BE2C (cell line): ENCODE measurements at regions not wholly inside any gene's neighbourhood (a gene's known extent, or its start where the extent isn't known, plus 50 kb on each side); places are given as distances from the start of the nearest gene placed in this dataset.

Source experiments
- DNase-seq: peaks from one replicate; pipeline ENCODE4 v3.0.0-alpha.2; 2020
- H3K27me3 ChIP-seq: fragments of 250-450 bp; sonication (Bioruptor Pico); 2 replicates; pipeline ENCODE4 v1.5.1; 2020; ENCODE audit warnings: mild to moderate bottlenecking
- H3K36me3 ChIP-seq: fragments of 250-450 bp; sonication (Bioruptor Pico); 2 replicates; pipeline ENCODE4 v1.5.1; 2020; ENCODE audit warnings: mild to moderate bottlenecking
- H3K4me1 ChIP-seq: fragments of 250-450 bp; sonication (Bioruptor Pico); 2 replicates; pipeline ENCODE4 v1.5.1; 2020
- H3K4me3 ChIP-seq: 2 replicates; pipeline ENCODE4 v1.5.1; 2011; ENCODE audit warnings: low read depth, low read length
- H3K9me3 ChIP-seq: fragments of 250-450 bp; sonication (Bioruptor Pico); 2 replicates; pipeline ENCODE4 v1.5.1; 2020
- CTCF ChIP-seq: IDR thresholded peaks from 2 replicates; pipeline ENCODE4 v1.5.1; 2012; ENCODE audit warnings: mild to moderate bottlenecking, low read depth, low read length

- Histone ChIP-seq H3K4me3 (no peak overlapping the region), H3K9me3 (no peaks in the 10 kb centered on the region), H3K27me3 (no peaks in the 10 kb centered on the region), H3K4me1 (no peaks in the 10 kb centered on the region), H3K36me3 (no peaks in the 10 kb centered on the region)
- DNase-seq = no peak
- TF ChIP-seq CTCF = no peak
Measured at GRCh38 chr12:77510985-77511384, 319.7 kb upstream of the NAV3 start.

GRCh38 chr12:77504466-77504865 lies 326.2 kb upstream of the NAV3 start:
- TF ChIP-seq CTCF = no peak
- DNase-seq = no peak
- no peaks in the 10 kb centered on the region for H3K36me3 ChIP-seq
- H3K9me3 ChIP-seq = no peaks in the 10 kb centered on the region
- H3K4me1 ChIP-seq = no peaks in the 10 kb centered on the region
- H3K4me3 ChIP-seq = no peak overlapping the region
- H3K27me3 ChIP-seq = no peaks in the 10 kb centered on the region

- Histone ChIP-seq H3K27me3 (no peaks in the 10 kb centered on the region), H3K9me3 (no peaks in the 10 kb centered on the region), H3K4me3 (no peak overlapping the region), H3K36me3 (no peaks in the 10 kb centered on the region), H3K4me1 (no peaks in the 10 kb centered on the region)
- no peak for TF ChIP-seq CTCF
- DNase-seq = no peak
Measured at GRCh38 chr12:77500089-77500488, 330.6 kb upstream of the NAV3 start.

GRCh38 chr12:77497647-77498046 lies 333.0 kb upstream of the NAV3 start:
- H3K4me3 ChIP-seq = no peak overlapping the region
- H3K36me3 ChIP-seq = no peaks in the 10 kb centered on the region
- no peak for DNase-seq
- no peaks in the 10 kb centered on the region for H3K4me1 ChIP-seq
- no peaks in the 10 kb centered on the region for H3K27me3 ChIP-seq
- TF ChIP-seq CTCF = no peak
- H3K9me3 ChIP-seq = no peaks in the 10 kb centered on the region

- no peaks in the 10 kb centered on the region for H3K36me3 ChIP-seq
- H3K4me3 ChIP-seq = no peak overlapping the region
- H3K27me3 ChIP-seq = no peaks in the 10 kb centered on the region
- no peak for TF ChIP-seq CTCF
- no peaks in the 10 kb centered on the region for H3K4me1 ChIP-seq
- no peak for DNase-seq
- H3K9me3 ChIP-seq = no peaks in the 10 kb centered on the region
Measured at GRCh38 chr12:77496714-77497113, 334.0 kb upstream of the NAV3 start.

GRCh38 chr12:77494296-77494695 lies 336.4 kb upstream of the NAV3 start:
- no peak for TF ChIP-seq CTCF
- Histone ChIP-seq H3K36me3 (no peaks in the 10 kb centered on the region), H3K4me1 (no peaks in the 10 kb centered on the region), H3K27me3 (no peaks in the 10 kb centered on the region), H3K9me3 (no peaks in the 10 kb centered on the region), H3K4me3 (no peak overlapping the region)
- no peak for DNase-seq
